Stomach (tissue), 8 donors: ENCODE measurements at regions not wholly inside any gene's neighbourhood (a gene's known extent, or its start where the extent isn't known, plus 50 kb on each side); places are given as distances from the start of the nearest gene placed in this dataset.

Experiments
- DNase-seq, 2 donors: peaks; one replicate each; pipeline versions ENCODE4 v3.0.0 to v3.0.0-alpha.2; 2013 to 2019
- H3K27ac ChIP-seq, 5 donors: fragments of 200-600 bp in 4 of 5; sonication (generic) in 4 of 5; one replicate each; pipeline ENCODE4 v1.5.1; 2013 to 2019; ENCODE audit warnings: mild to moderate bottlenecking in 1 of 5, moderate library complexity in 1 of 5
- H3K27me3 ChIP-seq, 3 donors: fragments of 200-600 bp; sonication (generic); one replicate each; pipeline ENCODE4 v1.5.1; 2017 to 2019; ENCODE audit warnings: mixed run types in 1 of 3
- H3K36me3 ChIP-seq, 4 donors: fragments of 200-600 bp; sonication (generic); 1 replicate in 3 of 4; 2 replicates in 1 of 4; pipeline ENCODE4 v1.5.1; 2016 to 2019
- H3K4me1 ChIP-seq, 4 donors: fragments of 200-600 bp; sonication (generic); one replicate each; pipeline ENCODE4 v1.5.1; 2016 to 2019
- H3K4me3 ChIP-seq, 4 donors: fragments of 200-600 bp; sonication (generic) in 3 of 4; one replicate each; pipeline ENCODE4 v1.5.1; 2016 to 2019; ENCODE audit warnings: mild to moderate bottlenecking in 1 of 4
- H3K9me3 ChIP-seq, 4 donors: fragments of 200-600 bp; sonication (generic); one replicate each; pipeline ENCODE4 v1.5.1; 2016 to 2019
- CTCF ChIP-seq, 7 experiments: fragments of 450-650 bp in 4 of 7; fragments of 200-600 bp in 3 of 7; sonication (generic) in 3 of 7; IDR thresholded peaks; one replicate each; pipeline ENCODE4 v1.5.1; 2016 to 2019; ENCODE audit warnings: antibody characterized with exemption in 7 of 7, control low read depth in 2 of 7, mild to moderate bottlenecking in 1 of 7
- EP300 ChIP-seq: sonication (generic); formaldehyde crosslinking; IDR thresholded peaks from one replicate; pipeline ENCODE4 v1.6.1; 2017; ENCODE audit warnings: antibody characterized with exemption
- POLR2A ChIP-seq, 4 donors: fragments of 450-650 bp; IDR thresholded peaks; one replicate each; pipeline ENCODE4 v1.6.1; 2016; ENCODE audit warnings: antibody characterized with exemption in 4 of 4, control low read depth in 2 of 4, mild to moderate bottlenecking in 1 of 4, moderate library complexity in 1 of 4
- POLR2AphosphoS5 ChIP-seq, 3 donors: sonication (generic); formaldehyde crosslinking; IDR thresholded peaks; one replicate each; pipeline ENCODE4 v1.6.1; 2016; ENCODE audit warnings: antibody characterized with exemption in 3 of 3
- WGBS, 5 donors: extraction: QIAGEN DNeasy Blood & Tissue Kit in 3 of 5; methylation state at CpG; one replicate each; pipeline versions ENCODE4 v1.1.5 to v1.1.7; 2013 to 2018; 5-methylcytosine and 5-hydroxymethylcytosine counted together
- intact Hi-C: fragments of 100-400 bp; cut with DNase I; formaldehyde crosslinking; loops from one replicate; pipeline ENCODE4 v1.15.1; 2023; ENCODE audit warnings: low total_unique reads
- donor health status: healthy with polysubstance abuse.
- donor health status: Bipolar disorder and iron deficiency.
- donor health status: healthy.

- H3K4me1 ChIP-seq: peaks cover 0 to 5% (median under 1%) of the 10 kb centered on the region in 4 donors
- no peak overlapping the region for H3K27ac ChIP-seq
- no peak overlapping the region for H3K4me3 ChIP-seq
- no peak for TF ChIP-seq POLR2AphosphoS5 (IDR thresholded peaks at IDR 0.05)
- intact Hi-C loops: no loop called here
- no peak for DNase-seq
- no peaks in the 10 kb centered on the region for H3K27me3 ChIP-seq
- H3K9me3 ChIP-seq: no peaks in the 10 kb centered on the region
- no peaks in the 10 kb centered on the region for H3K36me3 ChIP-seq
These were observed 335.0 kb upstream of the ACVR2A start for GRCh38 chr2:147509821-147510220.

DNA sequence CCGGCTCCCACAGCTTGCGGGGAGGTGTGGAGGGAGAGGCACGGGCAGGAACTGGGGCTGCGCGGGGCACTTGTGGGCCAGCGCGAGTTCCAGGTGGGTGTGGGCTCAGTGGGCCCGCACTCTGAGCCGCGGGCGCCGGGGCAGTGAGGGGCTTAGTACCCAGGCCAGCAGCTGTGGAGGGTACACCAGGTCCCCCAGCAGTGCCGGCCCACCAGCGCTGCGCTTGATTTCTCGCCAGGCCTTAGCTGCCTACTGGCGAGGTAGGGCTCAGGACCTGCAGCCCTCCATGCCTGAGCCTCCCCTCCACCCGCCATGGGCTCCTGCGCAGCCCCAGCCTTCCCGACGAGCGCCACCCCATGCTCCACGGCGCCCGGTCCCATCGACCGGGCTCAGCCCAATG, 337.9 kb upstream of the ACVR2A start:
- Histone ChIP-seq H3K27ac (no peak overlapping the region), H3K4me3 (no peak overlapping the region), H3K4me1 (peaks cover 0 to 3% (median 0%) of the 10 kb centered on the region in 4 donors), H3K9me3 (no peaks in the 10 kb centered on the region), H3K27me3 (no peaks in the 10 kb centered on the region), H3K36me3 (no peaks in the 10 kb centered on the region)
- intact Hi-C loops: no loop called here
- 95 to 100% (median 98%) methylated on average over 7 to 27 of the region's 27 CpGs for WGBS, 5 donors
- no peak for DNase-seq
- TF ChIP-seq CTCF (IDR thresholded peaks at IDR 0.05) (no peak), POLR2AphosphoS5 (IDR thresholded peaks at IDR 0.05) (no peak), EP300 (no peak), POLR2A (IDR thresholded peaks at IDR 0.05) (no peak)

- Histone ChIP-seq H3K36me3 (no peaks in the 10 kb centered on the region), H3K27me3 (no peaks in the 10 kb centered on the region), H3K27ac (no peak overlapping the region), H3K4me3 (no peak overlapping the region), H3K4me1 (peaks cover 0 to 7% (median 0%) of the 10 kb centered on the region in 4 donors), H3K9me3 (no peaks in the 10 kb centered on the region)
- peak in 1 of 2 donors; percentile 15 for DNase-seq
- WGBS, 5 donors: 70 to 85% (median 79%) methylated on average over 3 of the region's 3 CpGs
- intact Hi-C loops: no loop called here
- TF ChIP-seq CTCF (IDR thresholded peaks at IDR 0.05): no peak
- TF ChIP-seq POLR2AphosphoS5 (IDR thresholded peaks at IDR 0.05): no peak
- no peak for TF ChIP-seq EP300
- TF ChIP-seq POLR2A (IDR thresholded peaks at IDR 0.05): no peak
These were observed 342.0 kb upstream of the ACVR2A start for GRCh38 chr2:147502711-147503290.

GRCh38 chr2:147501968-147502367, 342.9 kb upstream of the ACVR2A start:
- WGBS, 5 donors: 85 to 90% (median 85%) methylated on average over 4 of the region's 4 CpGs
- DNase-seq: no peak
- Histone ChIP-seq H3K9me3 (no peaks in the 10 kb centered on the region), H3K4me3 (no peak overlapping the region), H3K4me1 (peaks cover 0 to 7% (median 0%) of the 10 kb centered on the region in 4 donors), H3K27me3 (no peaks in the 10 kb centered on the region), H3K36me3 (no peaks in the 10 kb centered on the region), H3K27ac (no peak overlapping the region)
- TF ChIP-seq CTCF (IDR thresholded peaks at IDR 0.05): no peak
- no peak for TF ChIP-seq POLR2AphosphoS5 (IDR thresholded peaks at IDR 0.05)
- TF ChIP-seq POLR2A (IDR thresholded peaks at IDR 0.05): no peak
- TF ChIP-seq EP300: no peak
- intact Hi-C loops: no loop called here

DNA sequence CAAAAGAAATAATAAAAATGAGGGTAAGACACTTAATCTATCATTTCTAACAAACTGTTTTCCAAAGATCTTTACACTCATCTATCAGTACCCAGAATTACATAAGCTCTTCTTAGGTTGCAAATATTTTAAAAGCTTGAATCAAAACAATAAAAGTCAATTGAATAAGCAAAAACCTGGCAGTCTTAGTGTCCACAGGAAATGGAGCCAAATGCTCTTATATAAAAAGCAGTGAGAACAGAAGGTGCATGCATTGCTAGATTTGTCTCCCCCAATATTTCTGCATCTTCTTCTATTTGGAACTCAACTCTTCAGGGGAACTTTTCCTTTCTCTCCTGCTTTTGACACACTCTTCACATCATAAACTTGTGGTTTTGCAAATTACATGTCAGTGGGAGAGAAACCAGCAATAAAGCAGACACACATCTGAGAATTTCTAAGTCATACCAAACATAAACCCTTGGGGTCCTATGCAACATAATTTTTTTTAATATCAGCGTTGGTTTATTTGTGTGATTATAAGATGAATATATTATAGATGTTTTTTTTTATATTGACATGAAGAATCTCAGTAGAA, 343.9 kb upstream of the ACVR2A start:
- H3K27me3 ChIP-seq: no peaks in the 10 kb centered on the region
- no peaks in the 10 kb centered on the region for H3K36me3 ChIP-seq
- intact Hi-C loops: no loop called here
- TF ChIP-seq CTCF (IDR thresholded peaks at IDR 0.05) (no peak), EP300 (no peak), POLR2AphosphoS5 (IDR thresholded peaks at IDR 0.05) (no peak), POLR2A (IDR thresholded peaks at IDR 0.05) (no peak)
- 60 to 90% (median 83%) methylated on average over 1 of the region's 1 CpG for WGBS, 5 donors
- H3K4me3 ChIP-seq: no peak overlapping the region
- peaks cover 0 to 7% (median 0%) of the 10 kb centered on the region in 4 donors for H3K4me1 ChIP-seq
- DNase-seq: no peak
- no peaks in the 10 kb centered on the region for H3K9me3 ChIP-seq
- no peak overlapping the region for H3K27ac ChIP-seq
